A673 (cell line): ENCODE measurements at regions not wholly inside any gene's neighbourhood (a gene's known extent, or its start where the extent isn't known, plus 50 kb on each side); places are given as distances from the start of the nearest gene placed in this dataset.

Experiments used
- BruUV-seq: library from RNA; stranded (reverse); fragments of 400-500 nt; replicated peaks from 2 replicates; lab custom pipeline; 2021; lab: Mats Ljungman, UMichigan
- CTCF ChIA-PET: fragments of 300-600 bp; sonication (Branson Sonifier 250); formaldehyde crosslinking; loops from one replicate; lab custom pipeline; 2022; ENCODE audit warnings: antibody characterized with exemption; lab: Charles Lee
- POLR2A ChIA-PET: fragments of 300-600 bp; sonication (Branson Sonifier 250); formaldehyde crosslinking; loops from one replicate; lab custom pipeline; 2022; ENCODE audit warnings: antibody characterized with exemption; ENCODE audit not compliant: low non-redundant PET; lab: Charles Lee
- DNase-seq: peaks from one replicate; pipeline ENCODE4 v3.0.0-alpha.2; 2015; ENCODE audit warnings: low spot score
- H3K27ac ChIP-seq: fragments of 200-600 bp; sonication (generic); 2 replicates; pipeline ENCODE4 v1.5.1; 2016; ENCODE audit warnings: mixed run types, low read depth, mild to moderate bottlenecking, mixed read lengths, antibody characterized with exemption, low read length; ENCODE audit not compliant: poor library complexity, severe bottlenecking
- H3K27me3 ChIP-seq: fragments of 200-600 bp; sonication (generic); replicated peaks from 2 replicates; pipeline ENCODE4 v1.6.1; 2017; ENCODE audit warnings: mixed run types, low read depth, mild to moderate bottlenecking, mixed read lengths, antibody characterized with exemption, low read length; ENCODE audit not compliant: insufficient read depth, poor library complexity
- H3K36me3 ChIP-seq: fragments of 200-600 bp; sonication (generic); 2 replicates; pipeline ENCODE4 v1.6.1; 2016; ENCODE audit warnings: mixed run types, mild to moderate bottlenecking, mixed read lengths, antibody characterized with exemption, low read length; ENCODE audit not compliant: insufficient read depth, poor library complexity, severe bottlenecking
- H3K4me1 ChIP-seq: fragments of 200-600 bp; sonication (generic); 2 replicates; pipeline ENCODE4 v1.6.1; 2017; ENCODE audit warnings: mixed run types, mild to moderate bottlenecking, mixed read lengths, antibody characterized with exemption, low read length; ENCODE audit not compliant: insufficient read depth, poor library complexity, severe bottlenecking
- H3K4me3 ChIP-seq: fragments of 200-600 bp; sonication (generic); 2 replicates; pipeline ENCODE4 v1.5.1; 2016; ENCODE audit warnings: low read depth, mixed run types, mild to moderate bottlenecking, mixed read lengths, low read length; ENCODE audit not compliant: poor library complexity, severe bottlenecking
- H3K9me3 ChIP-seq: fragments of 200-600 bp; sonication (generic); 2 replicates; pipeline ENCODE4 v1.6.1; 2016; ENCODE audit warnings: mixed run types, low read depth, mild to moderate bottlenecking, mixed read lengths, antibody characterized with exemption, low read length; ENCODE audit not compliant: poor library complexity, severe bottlenecking
- EZH2 ChIP-seq: fragments of 200-600 bp; sonication (generic); IDR thresholded peaks from 2 replicates; pipeline ENCODE4 v1.6.1; 2017; ENCODE audit warnings: borderline replicate concordance, low read depth, mild to moderate bottlenecking, mixed read lengths, antibody characterized with exemption, low read length; ENCODE audit not compliant: poor library complexity, severe bottlenecking
- intact Hi-C: fragments of 100-400 bp; cut with micrococcal nuclease; formaldehyde crosslinking; loops from one replicate; pipeline ENCODE4 v1.10.0; 2022; ENCODE audit not compliant: unreplicated experiment
- TF ChIP-seq, protein P1 (sequence below): fragments of 300-800, 200-600 bp; sonication (generic); conservative IDR thresholded peaks from 2 replicates; pipeline ENCODE4 v1.5.1; 2017; ENCODE audit warnings: low read depth, mild to moderate bottlenecking, antibody characterized with exemption, low read length, moderate library complexity, mixed read lengths

DNA sequence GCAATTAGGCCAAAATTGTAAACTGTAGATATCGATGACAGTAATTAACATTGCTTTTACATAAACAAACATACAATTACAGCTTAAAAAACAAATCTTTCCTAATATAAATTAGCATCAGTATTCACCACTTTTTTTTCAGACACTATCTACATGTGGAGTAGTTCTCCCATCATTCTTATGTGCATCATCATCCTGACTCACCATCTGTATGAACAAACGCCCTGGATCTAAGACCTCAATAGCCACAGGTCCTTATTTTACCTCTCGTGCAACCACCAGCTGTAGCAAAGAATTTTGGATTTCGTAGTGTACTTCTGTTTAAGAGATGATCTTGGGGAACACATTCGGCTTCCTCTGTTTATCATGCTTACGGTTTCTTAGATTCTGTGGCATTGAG is 551.9 kb upstream of the KIRREL3 start:
- no peak overlapping the region for H3K27ac ChIP-seq
- H3K9me3 ChIP-seq, result no peaks in the 10 kb centered on the region
- no peak for DNase-seq
- ChIA-PET CTCF (no interaction called here), POLR2A (no interaction called here)
- BruUV-seq, result no TSS peak
- H3K4me3 ChIP-seq, result no peak overlapping the region
- peaks cover 9% of the 10 kb centered on the region for H3K27me3 ChIP-seq
- H3K4me1 ChIP-seq, result no peaks in the 10 kb centered on the region
- H3K36me3 ChIP-seq, result no peaks in the 10 kb centered on the region
- intact Hi-C loops, result no loop called here
- no peak for TF ChIP-seq EZH2
- TF ChIP-seq, protein P1, sequence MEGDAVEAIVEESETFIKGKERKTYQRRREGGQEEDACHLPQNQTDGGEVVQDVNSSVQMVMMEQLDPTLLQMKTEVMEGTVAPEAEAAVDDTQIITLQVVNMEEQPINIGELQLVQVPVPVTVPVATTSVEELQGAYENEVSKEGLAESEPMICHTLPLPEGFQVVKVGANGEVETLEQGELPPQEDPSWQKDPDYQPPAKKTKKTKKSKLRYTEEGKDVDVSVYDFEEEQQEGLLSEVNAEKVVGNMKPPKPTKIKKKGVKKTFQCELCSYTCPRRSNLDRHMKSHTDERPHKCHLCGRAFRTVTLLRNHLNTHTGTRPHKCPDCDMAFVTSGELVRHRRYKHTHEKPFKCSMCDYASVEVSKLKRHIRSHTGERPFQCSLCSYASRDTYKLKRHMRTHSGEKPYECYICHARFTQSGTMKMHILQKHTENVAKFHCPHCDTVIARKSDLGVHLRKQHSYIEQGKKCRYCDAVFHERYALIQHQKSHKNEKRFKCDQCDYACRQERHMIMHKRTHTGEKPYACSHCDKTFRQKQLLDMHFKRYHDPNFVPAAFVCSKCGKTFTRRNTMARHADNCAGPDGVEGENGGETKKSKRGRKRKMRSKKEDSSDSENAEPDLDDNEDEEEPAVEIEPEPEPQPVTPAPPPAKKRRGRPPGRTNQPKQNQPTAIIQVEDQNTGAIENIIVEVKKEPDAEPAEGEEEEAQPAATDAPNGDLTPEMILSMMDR, result no peak

DNA sequence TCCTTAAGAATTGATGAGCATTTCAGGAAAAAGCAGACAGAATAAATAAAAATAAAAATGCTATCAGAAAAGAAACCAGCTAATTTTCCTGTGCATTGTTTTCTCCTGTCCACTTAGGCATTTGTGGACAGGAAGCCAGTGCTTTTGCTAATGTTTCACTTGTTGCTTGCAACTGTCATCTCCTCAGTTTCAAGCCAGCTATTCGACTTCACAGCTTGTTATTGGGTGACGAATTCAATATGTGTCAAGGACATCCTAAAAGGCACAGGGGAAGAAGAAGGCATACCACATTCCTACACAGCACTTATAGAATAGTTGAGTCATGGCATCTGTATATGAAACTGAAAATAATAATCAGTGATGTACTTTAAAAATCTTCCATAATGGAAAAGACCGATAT is 530.6 kb upstream of the KIRREL3 start:
- no peak overlapping the region for H3K27ac ChIP-seq

GRCh38 chr11:127528297-127528696 is 527.7 kb upstream of the KIRREL3 start:
- Histone ChIP-seq H3K27me3 (no peaks in the 10 kb centered on the region), H3K9me3 (no peaks in the 10 kb centered on the region), H3K27ac (no peak overlapping the region), H3K4me3 (no peak overlapping the region), H3K4me1 (no peaks in the 10 kb centered on the region), H3K36me3 (no peaks in the 10 kb centered on the region)
- BruUV-seq, result no TSS peak
- POLR2A ChIA-PET, result no interaction called here
- intact Hi-C loops, result no loop called here
- CTCF ChIA-PET, result no interaction called here
- TF ChIP-seq, protein P1, result no peak
- no peak for TF ChIP-seq EZH2
- DNase-seq, result no peak

More for the DNA sequence above, 530.6 kb upstream of the KIRREL3 start:
- BruUV-seq, result no TSS peak
- intact Hi-C loops, result no loop called here
- Histone ChIP-seq H3K36me3 (no peaks in the 10 kb centered on the region), H3K4me1 (no peaks in the 10 kb centered on the region), H3K9me3 (no peaks in the 10 kb centered on the region), H3K27me3 (no peaks in the 10 kb centered on the region), H3K4me3 (no peak overlapping the region)
- DNase-seq, result no peak
- ChIA-PET POLR2A (no interaction called here), CTCF (no interaction called here)
- TF ChIP-seq, protein P1, result no peak
- TF ChIP-seq EZH2, result no peak
